IMR-90 (cell line): ENCODE measurements at regions not wholly inside any gene's neighbourhood (a gene's known extent, or its start where the extent isn't known, plus 50 kb on each side); places are given as distances from the start of the nearest gene placed in this dataset.

ENCODE experiments used
- ATAC-seq: fragments of 200-7000 bp; cut with Tn5 transposase; 2 replicates; pipeline ENCODE4 v1.9.1; 2020; ENCODE audit warnings: low read depth, mild to moderate bottlenecking, moderate library complexity
- BruUV-seq: library from RNA; stranded (reverse); fragments of 400-500 nt; replicated peaks from 2 replicates; lab custom pipeline; 2021; lab: Mats Ljungman, UMichigan
- CTCF ChIA-PET: fragments of 300-600 bp; formaldehyde crosslinking; extraction: SDS; loops from one replicate; lab custom pipeline; 2021; ENCODE audit warnings: antibody characterized with exemption; lab: Yijun Ruan, JAX
- POLR2A ChIA-PET: fragments of 300-600 bp; sonication (Branson Sonifier 250); formaldehyde crosslinking; loops from one replicate; lab custom pipeline; 2022; ENCODE audit warnings: antibody characterized with exemption; ENCODE audit not compliant: unreplicated experiment; lab: Charles Lee
- DNase-seq: peaks from one replicate; pipeline ENCODE4 v3.0.0; 2013
- H2AFZ ChIP-seq: replicated peaks from 2 replicates; pipeline ENCODE3; 2013; ENCODE audit warnings: low read length, mild to moderate bottlenecking; ENCODE audit not compliant: poor library complexity
- H2AK5ac ChIP-seq: 2 replicates; pipeline ENCODE4 v1.6.1; 2013; ENCODE audit warnings: low read depth, low read length, inconsistent platforms
- H2AK9ac ChIP-seq: replicated peaks from 2 replicates; pipeline ENCODE3; 2013; ENCODE audit warnings: mild to moderate bottlenecking, low read depth, low read length, moderate library complexity; ENCODE audit not compliant: poor library complexity
- H2BK120ac ChIP-seq: 2 replicates; pipeline ENCODE4 v1.6.1; 2013; ENCODE audit warnings: low read depth, low read length, inconsistent platforms
- H2BK15ac ChIP-seq: 3 replicates; pipeline ENCODE4 v1.6.1; 2013; ENCODE audit warnings: low read depth, low read length, inconsistent platforms
- H2BK20ac ChIP-seq: 2 replicates; pipeline ENCODE4 v1.6.1; 2013; ENCODE audit warnings: low read depth, mild to moderate bottlenecking, inconsistent platforms, low read length, moderate library complexity
- H2BK5ac ChIP-seq: 2 replicates; pipeline ENCODE4 v1.6.1; 2013; ENCODE audit warnings: mild to moderate bottlenecking, low read depth, low read length, inconsistent platforms; ENCODE audit not compliant: poor library complexity, severe bottlenecking
- H3K14ac ChIP-seq: replicated peaks from 2 replicates; pipeline ENCODE4 v1.6.1; 2013; ENCODE audit warnings: low read depth, low read length, inconsistent platforms
- H3K18ac ChIP-seq: 2 replicates; pipeline ENCODE4 v1.6.1; 2013; ENCODE audit warnings: low read depth, low read length, control low read depth
- H3K23ac ChIP-seq: 2 replicates; pipeline ENCODE4 v1.6.1; 2013; ENCODE audit warnings: low read depth, low read length, inconsistent platforms
- H3K27ac ChIP-seq: 2 replicates; pipeline ENCODE4 v1.5.1; 2013; ENCODE audit warnings: mild to moderate bottlenecking, control low read depth, low read length; ENCODE audit not compliant: insufficient read depth
- H3K27me3 ChIP-seq: 2 replicates; pipeline ENCODE4 v1.6.1; 2013; ENCODE audit warnings: low read length; ENCODE audit not compliant: control insufficient read depth, insufficient read depth
- H3K36me3 ChIP-seq: 2 replicates; pipeline ENCODE4 v1.6.1; 2013; ENCODE audit warnings: low read length, mixed read lengths; ENCODE audit not compliant: control insufficient read depth, insufficient read depth
- H3K4ac ChIP-seq: 2 replicates; pipeline ENCODE4 v1.6.1; 2013; ENCODE audit warnings: low read depth, low read length, inconsistent platforms
- H3K4me1 ChIP-seq: 2 replicates; pipeline ENCODE4 v1.6.1; 2013; ENCODE audit warnings: low read length, mixed read lengths; ENCODE audit not compliant: control insufficient read depth, insufficient read depth
- H3K4me2 ChIP-seq: 2 replicates; pipeline ENCODE4 v1.6.1; 2013; ENCODE audit warnings: low read depth, mild to moderate bottlenecking, control low read depth, low read length, moderate library complexity
- H3K4me3 ChIP-seq: 2 replicates; pipeline ENCODE4 v1.5.1; 2013; ENCODE audit warnings: low read depth, mild to moderate bottlenecking, control low read depth, low read length, moderate library complexity; ENCODE audit not compliant: insufficient read depth
- H3K56ac ChIP-seq: 2 replicates; pipeline ENCODE4 v1.6.1; 2013; ENCODE audit warnings: low read length, inconsistent platforms; ENCODE audit not compliant: insufficient read depth; ENCODE audit errors: extremely low read depth
- H3K79me1 ChIP-seq, 2 experiments: 2 replicates each; pipeline ENCODE4 v1.6.1; 2013; ENCODE audit warnings: low read length in 2 of 2, inconsistent platforms in 1 of 2, low read depth in 1 of 2
- H3K9ac ChIP-seq: 2 replicates; pipeline ENCODE4 v1.6.1; 2013; ENCODE audit warnings: low read depth, low read length, control low read depth
- H3K9me1 ChIP-seq: 2 replicates; pipeline ENCODE4 v1.6.1; 2013; ENCODE audit warnings: low read length, inconsistent platforms; ENCODE audit not compliant: insufficient read depth
- H3K9me3 ChIP-seq: 2 replicates; pipeline ENCODE4 v1.6.1; 2013; ENCODE audit warnings: low read length; ENCODE audit not compliant: control insufficient read depth, insufficient read depth
- H4K20me1 ChIP-seq: 2 replicates; pipeline ENCODE4 v1.6.1; 2013; ENCODE audit warnings: low read length, inconsistent platforms; ENCODE audit not compliant: insufficient read depth
- H4K5ac ChIP-seq: 2 replicates; pipeline ENCODE4 v1.6.1; 2013; ENCODE audit warnings: mild to moderate bottlenecking, low read depth, low read length, control low read depth
- H4K8ac ChIP-seq, 2 experiments: 2 replicates each; pipeline ENCODE4 v1.6.1; 2013; ENCODE audit warnings: low read depth in 2 of 2, low read length in 2 of 2, control low read depth in 1 of 2, inconsistent platforms in 1 of 2
- H4K91ac ChIP-seq: 2 replicates; pipeline ENCODE4 v1.6.1; 2013; ENCODE audit warnings: low read depth, low read length, inconsistent platforms; ENCODE audit not compliant: insufficient read depth
- POLR2A ChIP-seq: IDR thresholded peaks from 2 replicates; pipeline ENCODE4 v1.6.1; 2012; ENCODE audit warnings: mild to moderate bottlenecking, low read depth, low read length
- RCOR1 ChIP-seq: IDR thresholded peaks from 2 replicates; pipeline ENCODE4 v1.6.1; 2012; ENCODE audit warnings: mild to moderate bottlenecking, low read length, improper control_type of control experiment; ENCODE audit not compliant: insufficient replicate concordance
- WGBS, 2 experiments: methylation state at CpG; one replicate each; pipeline versions ENCODE4 v1.1.5 to v1.1.7; 2013; ENCODE audit warnings: missing lambda C conversion rate in 2 of 2; ENCODE audit not compliant: insufficient read length in 1 of 2; ENCODE audit errors: extremely low coverage in 2 of 2; 5-methylcytosine and 5-hydroxymethylcytosine counted together
- dilution Hi-C: fragments of 300-500 bp; cut with HindIII; formaldehyde crosslinking; loops from one replicate; pipeline ENCODE4 v1.14.3; 2018; ENCODE audit warnings: low sequenced_read_pairs; ENCODE audit not compliant: unreplicated experiment
- in situ Hi-C: fragments of 300-500 bp; cut with MboI; formaldehyde crosslinking; loops from 3 replicates; pipeline ENCODE4 v1.14.3; 2019; ENCODE audit warnings: low sequenced_read_pairs, inconsistent platforms, mixed read lengths
- intact Hi-C: fragments of 100-400 bp; cut with micrococcal nuclease; formaldehyde crosslinking; loops from 2 replicates; pipeline ENCODE4 v1.10.0; 2022

- H2BK15ac ChIP-seq = no peak overlapping the region
These were observed 300.2 kb upstream of the JARID2 start for GRCh38 chr6:14945461-14946185.

More at GRCh38 chr6:14945461-14946185, 300.2 kb upstream of the JARID2 start:
- Histone ChIP-seq H3K27me3 (peaks cover 3% of the 10 kb centered on the region), H2AFZ (no peak overlapping the region), H3K14ac (no peak overlapping the region; the same call in 1 of the 2 replicates), H3K4me1 (no peaks in the 10 kb centered on the region), H2BK20ac (no peak overlapping the region), H3K9me1 (no peaks in the 10 kb centered on the region), H3K4me3 (no peak overlapping the region), H3K4me2 (no peak overlapping the region), H3K27ac (no peak overlapping the region), H3K36me3 (no peaks in the 10 kb centered on the region), H3K56ac (no peak overlapping the region), H2AK5ac (no peak overlapping the region), H3K9me3 (no peaks in the 10 kb centered on the region), H3K23ac (no peak overlapping the region), H4K5ac (no peak overlapping the region), H3K79me1 (no peaks in the 10 kb centered on the region), H4K20me1 (no peaks in the 10 kb centered on the region), H4K91ac (no peak overlapping the region), H4K8ac (no peak overlapping the region), H2BK5ac (no peak overlapping the region), H2BK120ac (no peak overlapping the region), H2AK9ac (no peak overlapping the region), H3K9ac (no peak overlapping the region), H3K4ac (no peak overlapping the region), H3K18ac (no peak overlapping the region)
- in situ Hi-C loops = no loop called here
- no peak for ATAC-seq
- no peak for TF ChIP-seq POLR2A
- no peak for TF ChIP-seq RCOR1
- ChIA-PET POLR2A (no interaction called here), CTCF (no interaction called here)
- intact Hi-C loops = no loop called here
- 92% methylated on average over 4 of the region's 7 CpGs; no CpG with 5 or more reads in 1 of the 2 experiments for whole genome bisulfite sequencing, 2 experiments
- dilution Hi-C loops = no loop called here
- DNase-seq = no peak
- BruUV-seq = no TSS peak
